ENCODE measurements at regions not wholly inside any gene's neighbourhood (a gene's known extent, or its start where the extent isn't known, plus 50 kb on each side); places are given as distances from the start of the nearest gene placed in this dataset.

GRCh38 chr11:131235328-131236298 lies 134.8 kb upstream of the NTM start:
- no peaks in the 10 kb centered on the region for H3K27me3 ChIP-seq (ENCODE audit: insufficient read depth, low read length)

GRCh38 chr11:131240421-131240820 lies 130.0 kb upstream of the NTM start:
- Histone ChIP-seq H3F3A (ENCODE audit: insufficient read depth, low read length) (no peaks in the 10 kb centered on the region), H3K27me3 (ENCODE audit: insufficient read depth, low read length) (no peaks in the 10 kb centered on the region), H3K4me3 (ENCODE audit: low read depth, low read length, poor library complexity, severe bottlenecking) (no peak overlapping the region), H3K4me1 (ENCODE audit: insufficient read depth, low read length, severe bottlenecking) (no peaks in the 10 kb centered on the region), H2AFZ (ENCODE audit: low read length) (no peak overlapping the region), H3K4me2 (ENCODE audit: low read length) (no peak overlapping the region), H3K27ac (ENCODE audit: low read depth, low read length, poor library complexity, severe bottlenecking) (no peak overlapping the region), H3K79me2 (ENCODE audit: insufficient read depth, low read length) (no peaks in the 10 kb centered on the region), H3K36me3 (ENCODE audit: insufficient read depth, low read length) (no peaks in the 10 kb centered on the region), H3K9me3 (ENCODE audit: low read length) (no peaks in the 10 kb centered on the region), H3K9ac (ENCODE audit: low read length) (no peak overlapping the region), H4K20me1 (ENCODE audit: insufficient read depth, low read length) (no peaks in the 10 kb centered on the region), H3K9me2 (ENCODE audit: low read depth, low read length) (no peaks in the 10 kb centered on the region)
- TF ChIP-seq CTCF (IDR thresholded peaks at IDR 0.05; ENCODE audit: low read length) (no peak), EZH2 (IDR thresholded peaks at IDR 0.05; ENCODE audit: borderline replicate concordance, low read length) (no peak)

More at GRCh38 chr11:131235328-131236298, 134.8 kb upstream of the NTM start:
- no peaks in the 10 kb centered on the region for H3K9me2 ChIP-seq (ENCODE audit: low read depth, low read length)
- H3K27ac ChIP-seq (ENCODE audit: low read depth, low read length, poor library complexity, severe bottlenecking) = no peak overlapping the region
- no peak overlapping the region for H3K4me3 ChIP-seq (ENCODE audit: low read depth, low read length, poor library complexity, severe bottlenecking)
- no peaks in the 10 kb centered on the region for H4K20me1 ChIP-seq (ENCODE audit: insufficient read depth, low read length)
- H3K9me3 ChIP-seq (ENCODE audit: low read length) = no peaks in the 10 kb centered on the region
- H3F3A ChIP-seq (ENCODE audit: insufficient read depth, low read length) = no peaks in the 10 kb centered on the region
- no peak overlapping the region for H2AFZ ChIP-seq (ENCODE audit: low read length)
- no peak overlapping the region for H3K4me2 ChIP-seq (ENCODE audit: low read length)
- no peak overlapping the region for H3K9ac ChIP-seq (ENCODE audit: low read length)
- no peak for TF ChIP-seq EZH2 (IDR thresholded peaks at IDR 0.05; ENCODE audit: borderline replicate concordance, low read length)
- no peak for TF ChIP-seq CTCF (IDR thresholded peaks at IDR 0.05; ENCODE audit: low read length)
- H3K79me2 ChIP-seq (ENCODE audit: insufficient read depth, low read length) = no peaks in the 10 kb centered on the region
- no peaks in the 10 kb centered on the region for H3K36me3 ChIP-seq (ENCODE audit: insufficient read depth, low read length)
- no peaks in the 10 kb centered on the region for H3K4me1 ChIP-seq (ENCODE audit: insufficient read depth, low read length, severe bottlenecking)

GRCh38 chr11:131242476-131243000 lies 127.9 kb upstream of the NTM start:
- Histone ChIP-seq H3F3A (ENCODE audit: insufficient read depth, low read length) (no peaks in the 10 kb centered on the region), H3K4me3 (ENCODE audit: low read depth, low read length, poor library complexity, severe bottlenecking) (no peak overlapping the region), H3K36me3 (ENCODE audit: insufficient read depth, low read length) (no peaks in the 10 kb centered on the region), H3K4me2 (ENCODE audit: low read length) (no peak overlapping the region), H3K9me3 (ENCODE audit: low read length) (no peaks in the 10 kb centered on the region), H3K4me1 (ENCODE audit: insufficient read depth, low read length, severe bottlenecking) (no peaks in the 10 kb centered on the region), H3K79me2 (ENCODE audit: insufficient read depth, low read length) (no peaks in the 10 kb centered on the region), H3K9ac (ENCODE audit: low read length) (no peak overlapping the region), H3K9me2 (ENCODE audit: low read depth, low read length) (no peaks in the 10 kb centered on the region), H3K27ac (ENCODE audit: low read depth, low read length, poor library complexity, severe bottlenecking) (no peak overlapping the region), H4K20me1 (ENCODE audit: insufficient read depth, low read length) (no peaks in the 10 kb centered on the region), H2AFZ (ENCODE audit: low read length) (no peak overlapping the region), H3K27me3 (ENCODE audit: insufficient read depth, low read length) (no peaks in the 10 kb centered on the region)
- no peak for TF ChIP-seq EZH2 (IDR thresholded peaks at IDR 0.05; ENCODE audit: borderline replicate concordance, low read length)
- TF ChIP-seq CTCF (IDR thresholded peaks at IDR 0.05; ENCODE audit: low read length) = no peak

All from OCI-LY1 (cell line).